Spinal cord (tissue), 9 donors: ENCODE measurements at regions not wholly inside any gene's neighbourhood (a gene's known extent, or its start where the extent isn't known, plus 50 kb on each side); places are given as distances from the start of the nearest gene placed in this dataset.

ENCODE experiments used
- DNase-seq, 6 donors: peaks; one replicate each; pipeline versions ENCODE4 v3.0.0 to v3.0.0-alpha.2; 2013 to 2015; ENCODE audit warnings: low spot score in 6 of 6, low read depth in 4 of 6
- H3K27ac ChIP-seq: one replicate; pipeline ENCODE4 v1.5.1; 2013; ENCODE audit warnings: low read depth, low read length, control low read depth
- H3K27me3 ChIP-seq: one replicate; pipeline ENCODE4 v1.6.1; 2013; ENCODE audit warnings: low read length; ENCODE audit not compliant: control insufficient read depth, insufficient read depth
- H3K36me3 ChIP-seq: one replicate; pipeline ENCODE4 v1.6.1; 2013; ENCODE audit warnings: low read length; ENCODE audit not compliant: control insufficient read depth, insufficient read depth
- H3K4me1 ChIP-seq: one replicate; pipeline ENCODE4 v1.6.1; 2013; ENCODE audit warnings: low read length; ENCODE audit not compliant: control insufficient read depth, insufficient read depth
- H3K4me3 ChIP-seq: one replicate; pipeline ENCODE4 v1.5.1; 2013; ENCODE audit warnings: low read depth, low read length, control low read depth
- H3K9me3 ChIP-seq: one replicate; pipeline ENCODE4 v1.6.1; 2013; ENCODE audit warnings: low read length; ENCODE audit not compliant: control insufficient read depth, insufficient read depth
- WGBS: methylation state at CpG from one replicate; pipeline ENCODE4 v1.1.5; 2013; ENCODE audit warnings: missing lambda C conversion rate; ENCODE audit not compliant: insufficient coverage; 5-methylcytosine and 5-hydroxymethylcytosine counted together
- donor health status: healthy.

DNA sequence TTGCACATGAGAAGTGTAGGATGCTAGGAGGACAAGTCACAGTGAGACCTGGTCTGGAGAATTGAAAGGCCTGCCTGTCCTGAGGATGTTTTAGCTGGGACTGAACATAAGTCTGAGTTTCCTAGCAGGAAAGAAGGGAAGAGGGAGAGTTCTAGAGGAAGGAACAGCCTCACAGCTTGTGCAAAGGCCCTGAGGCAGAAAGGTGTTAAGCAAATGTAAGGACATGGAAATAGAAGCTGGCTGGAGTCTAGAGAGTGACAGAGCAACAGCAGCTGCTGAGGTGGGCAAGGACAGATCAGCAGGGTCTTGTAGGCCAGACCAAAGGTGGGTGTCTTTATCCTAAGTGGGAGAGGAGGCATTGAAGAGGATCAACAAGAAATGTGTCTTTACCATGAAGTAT lies 210.9 kb upstream of the E2F8 start:
- H3K4me3 ChIP-seq, result no peak overlapping the region
- H3K9me3 ChIP-seq, result no peaks in the 10 kb centered on the region
- H3K4me1 ChIP-seq, result peaks cover 34% of the 10 kb centered on the region
- H3K27me3 ChIP-seq, result peaks cover 6% of the 10 kb centered on the region
- no peak overlapping the region for H3K27ac ChIP-seq
- DNase-seq, result no peak
- H3K36me3 ChIP-seq, result no peaks in the 10 kb centered on the region

DNA sequence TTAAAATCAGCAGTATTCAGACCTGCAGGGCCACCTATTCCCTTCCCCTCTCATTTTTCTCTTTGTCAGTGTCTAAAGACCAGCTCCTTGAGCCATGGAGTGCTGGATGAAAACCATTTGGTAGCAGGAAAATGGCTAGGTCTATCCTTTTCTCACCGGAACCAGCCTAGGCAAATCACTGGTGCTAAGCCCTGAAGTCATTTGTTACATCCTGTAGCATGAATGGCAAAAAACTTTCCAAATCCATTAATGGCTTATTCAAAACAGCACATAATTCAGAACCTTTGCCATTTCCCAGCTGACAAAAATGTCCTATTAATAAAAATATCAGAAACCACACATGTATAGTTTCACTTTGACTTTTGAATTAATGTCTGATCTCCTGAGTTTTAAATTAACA lies 209.5 kb upstream of the E2F8 start:
- no peaks in the 10 kb centered on the region for H3K36me3 ChIP-seq
- no peaks in the 10 kb centered on the region for H3K9me3 ChIP-seq
- no peak overlapping the region for H3K4me3 ChIP-seq
- WGBS, result 73% methylated on average over 1 of the region's 1 CpG
- DNase-seq, result no peak
- peaks cover 32% of the 10 kb centered on the region for H3K4me1 ChIP-seq
- peaks cover 6% of the 10 kb centered on the region for H3K27me3 ChIP-seq
- H3K27ac ChIP-seq, result no peak overlapping the region

DNA sequence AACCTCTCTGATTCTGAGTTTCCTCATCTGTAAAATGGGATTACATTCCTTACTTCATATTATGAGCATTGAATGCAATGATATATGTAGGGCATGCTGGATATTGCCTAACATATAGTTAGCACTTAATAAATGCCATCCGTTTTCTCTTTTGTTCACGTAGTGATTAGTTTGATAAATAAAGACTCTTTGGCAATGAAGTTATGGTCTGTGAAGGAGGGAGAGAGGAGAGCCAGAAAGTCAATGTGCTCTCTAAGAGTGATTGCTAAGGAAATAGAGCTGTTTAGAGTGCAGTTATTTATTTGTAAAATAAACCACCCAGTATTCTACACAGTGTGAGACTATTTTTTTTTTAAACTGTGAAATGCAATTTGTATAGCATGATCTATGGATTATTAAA lies 207.9 kb upstream of the E2F8 start:
- peaks cover 19% of the 10 kb centered on the region for H3K4me1 ChIP-seq
- no peak overlapping the region for H3K27ac ChIP-seq
- WGBS, result no CpG with 5 or more reads among the region's 2 CpGs
- DNase-seq, result peak in 1 of 6 donors; percentile 47
- no peaks in the 10 kb centered on the region for H3K9me3 ChIP-seq
- H3K36me3 ChIP-seq, result no peaks in the 10 kb centered on the region
- peaks cover 6% of the 10 kb centered on the region for H3K27me3 ChIP-seq
- H3K4me3 ChIP-seq, result no peak overlapping the region

DNA sequence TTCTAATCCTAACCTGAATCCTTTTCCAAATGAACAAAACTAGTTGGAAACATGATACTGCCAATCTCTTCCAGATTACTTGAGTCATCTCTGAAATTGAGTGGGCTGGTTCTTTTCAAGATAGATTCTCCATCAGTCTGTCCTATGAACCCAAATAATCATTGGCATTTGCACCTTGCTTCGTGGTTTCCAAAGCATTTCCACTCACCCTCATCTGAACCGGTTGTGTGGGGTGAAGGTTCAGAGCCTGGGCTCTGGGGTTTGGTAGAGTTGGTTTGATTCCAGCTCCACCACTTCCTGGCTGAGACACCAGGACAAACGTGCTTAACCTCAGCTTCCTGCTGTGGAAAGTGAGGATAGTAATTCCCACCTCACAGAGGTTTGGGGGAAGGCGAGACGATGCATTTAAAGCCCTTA lies 206.4 kb upstream of the E2F8 start:
- no CpG with 5 or more reads among the region's 5 CpGs for WGBS
- Histone ChIP-seq H3K9me3 (no peaks in the 10 kb centered on the region), H3K4me1 (peaks cover 17% of the 10 kb centered on the region), H3K27ac (no peak overlapping the region), H3K27me3 (peaks cover 6% of the 10 kb centered on the region), H3K4me3 (no peak overlapping the region), H3K36me3 (no peaks in the 10 kb centered on the region)
- DNase-seq, result no peak

DNA sequence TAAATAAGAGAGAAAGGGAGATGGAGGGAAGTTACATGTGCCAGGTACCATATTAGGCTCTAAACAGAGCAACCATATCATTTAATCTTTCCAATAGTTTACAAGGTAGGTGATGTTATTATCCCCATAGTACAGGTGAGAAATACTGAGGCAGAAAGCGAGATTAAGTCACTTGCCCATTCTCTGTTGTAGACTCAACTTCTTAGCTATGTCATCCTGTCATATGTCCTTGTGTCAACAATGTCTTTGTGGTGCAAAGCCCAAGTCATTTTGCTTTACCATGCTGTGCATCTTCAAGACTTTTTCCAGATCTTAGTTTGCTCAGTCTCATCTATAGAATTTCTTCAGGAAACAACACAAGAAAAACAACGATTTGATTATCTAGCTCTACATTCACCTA lies 205.0 kb upstream of the E2F8 start:
- no peaks in the 10 kb centered on the region for H3K9me3 ChIP-seq
- DNase-seq, result no peak
- WGBS, result 100% methylated on average over 1 of the region's 2 CpGs
- H3K27me3 ChIP-seq, result no peaks in the 10 kb centered on the region
- peaks cover 24% of the 10 kb centered on the region for H3K4me1 ChIP-seq
- no peak overlapping the region for H3K27ac ChIP-seq
- H3K4me3 ChIP-seq, result no peak overlapping the region
- no peaks in the 10 kb centered on the region for H3K36me3 ChIP-seq

DNA sequence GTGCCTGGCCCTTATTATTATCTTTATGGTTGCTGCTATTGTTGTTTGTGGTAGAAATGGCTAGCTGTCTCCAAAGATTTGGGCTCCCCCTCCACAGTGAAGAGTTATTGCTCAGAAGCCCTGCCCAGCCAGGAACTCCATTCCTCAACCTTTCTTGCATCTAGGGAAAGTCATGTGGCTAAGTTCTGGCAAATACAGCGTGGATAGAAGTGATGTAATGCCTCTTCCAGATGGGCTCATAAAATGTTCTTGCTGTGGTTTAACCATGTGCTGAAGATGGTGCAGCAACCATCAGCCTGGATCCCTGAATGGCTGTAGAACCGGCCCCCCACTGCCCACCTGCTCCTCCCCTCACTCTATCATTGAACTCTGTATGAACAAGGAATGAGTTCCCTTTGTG lies 203.5 kb upstream of the E2F8 start:
- no CpG with 5 or more reads among the region's 2 CpGs for WGBS
- Histone ChIP-seq H3K36me3 (no peaks in the 10 kb centered on the region), H3K27me3 (no peaks in the 10 kb centered on the region), H3K9me3 (no peaks in the 10 kb centered on the region), H3K4me3 (no peak overlapping the region), H3K4me1 (peaks cover 20% of the 10 kb centered on the region), H3K27ac (no peak overlapping the region)
- no peak for DNase-seq

DNA sequence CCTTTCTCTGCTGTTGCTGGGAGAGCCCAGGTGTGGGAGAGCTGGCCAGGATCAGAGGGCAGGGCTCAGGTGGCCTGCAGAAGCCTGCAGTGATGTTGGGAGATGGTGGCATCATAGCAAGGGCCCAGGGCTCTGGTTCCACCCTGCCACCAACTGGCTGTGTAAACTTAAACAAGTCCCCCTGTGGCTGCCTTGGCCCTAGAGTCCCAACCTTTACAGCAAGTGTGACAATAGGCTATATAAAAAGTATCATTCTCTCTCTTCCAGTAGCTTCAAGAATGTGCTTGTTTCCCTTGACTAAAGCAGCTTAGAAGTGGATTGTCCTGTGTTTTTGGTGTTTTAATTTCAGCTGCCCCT lies 201.8 kb upstream of the E2F8 start:
- no peak for DNase-seq
- peaks cover 17% of the 10 kb centered on the region for H3K4me1 ChIP-seq
- no peaks in the 10 kb centered on the region for H3K27me3 ChIP-seq
- no peak overlapping the region for H3K27ac ChIP-seq
- no peaks in the 10 kb centered on the region for H3K9me3 ChIP-seq
- H3K4me3 ChIP-seq, result no peak overlapping the region
- H3K36me3 ChIP-seq, result no peaks in the 10 kb centered on the region

DNA sequence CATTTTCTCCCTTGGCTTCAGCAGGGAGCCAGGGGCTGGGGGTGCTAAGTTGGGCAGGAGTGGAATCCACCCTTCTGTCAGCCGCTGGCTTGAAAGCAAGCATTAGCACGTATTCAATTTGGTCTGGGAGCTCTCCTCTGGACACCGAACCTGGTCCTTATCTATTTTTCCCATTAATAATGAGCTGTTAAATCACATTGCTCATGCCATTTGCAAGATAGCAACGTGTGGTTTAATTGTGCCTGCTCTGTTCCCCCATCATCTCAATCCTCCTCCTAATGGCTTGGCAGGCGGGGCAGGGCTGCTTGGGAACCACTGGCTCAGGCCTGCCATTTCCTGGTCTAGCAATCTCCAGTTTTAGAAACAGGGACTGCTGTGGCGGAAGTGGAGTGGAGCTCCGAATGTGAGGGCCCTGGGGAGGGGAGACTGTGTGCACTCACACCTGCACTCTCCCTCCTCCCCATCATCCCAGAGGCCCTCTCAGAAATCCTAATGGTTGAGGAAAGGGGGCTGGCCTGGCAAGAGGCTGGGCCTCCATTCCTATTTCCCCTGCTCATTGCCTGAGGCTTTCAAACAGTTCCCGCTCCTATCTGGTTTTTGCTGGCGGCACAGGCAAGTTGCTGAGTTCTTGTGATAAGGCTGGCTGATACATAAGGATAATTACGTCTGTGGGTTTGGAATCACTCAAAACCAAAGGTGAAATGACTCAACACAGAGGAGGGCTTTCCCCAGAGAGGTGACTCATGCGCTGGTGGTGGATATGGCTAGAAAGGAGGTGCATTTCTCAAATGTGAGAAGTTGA lies 201.2 kb upstream of the E2F8 start:
- DNase-seq, result peak in 1 of 6 donors; percentile 78
- WGBS, result 80% methylated on average over 5 of the region's 11 CpGs
- H3K9me3 ChIP-seq, result no peaks in the 10 kb centered on the region

DNA sequence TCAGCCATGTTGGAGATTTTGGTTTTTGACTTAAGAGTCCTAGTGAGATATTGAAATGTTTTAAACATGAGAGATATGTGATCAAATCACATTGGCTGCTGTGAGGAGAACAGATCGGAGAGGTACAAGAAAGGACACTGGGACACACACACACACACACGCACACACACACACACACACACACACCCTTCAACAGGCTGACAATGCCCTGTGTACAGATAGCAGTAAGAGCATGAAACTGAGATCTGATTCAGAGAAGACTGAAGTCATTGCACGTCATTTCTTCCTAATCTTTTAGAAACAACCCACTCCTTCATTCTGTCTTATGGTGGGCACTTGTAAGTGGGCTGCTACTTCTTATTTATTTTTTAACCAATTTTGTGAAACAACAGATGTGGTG lies 200.5 kb upstream of the E2F8 start:
- H3K36me3 ChIP-seq, result no peaks in the 10 kb centered on the region
- no peak overlapping the region for H3K27ac ChIP-seq
- no peaks in the 10 kb centered on the region for H3K27me3 ChIP-seq
- H3K4me3 ChIP-seq, result no peak overlapping the region
- DNase-seq, result no peak
- H3K4me1 ChIP-seq, result peaks cover 13% of the 10 kb centered on the region
- WGBS, result no CpG with 5 or more reads among the region's 3 CpGs
- H3K9me3 ChIP-seq, result no peaks in the 10 kb centered on the region

More for the DNA sequence above, 201.2 kb upstream of the E2F8 start:
- peaks cover 17% of the 10 kb centered on the region for H3K4me1 ChIP-seq
- no peaks in the 10 kb centered on the region for H3K36me3 ChIP-seq
- H3K4me3 ChIP-seq, result no peak overlapping the region
- H3K27me3 ChIP-seq, result no peaks in the 10 kb centered on the region
- no peak overlapping the region for H3K27ac ChIP-seq

DNA sequence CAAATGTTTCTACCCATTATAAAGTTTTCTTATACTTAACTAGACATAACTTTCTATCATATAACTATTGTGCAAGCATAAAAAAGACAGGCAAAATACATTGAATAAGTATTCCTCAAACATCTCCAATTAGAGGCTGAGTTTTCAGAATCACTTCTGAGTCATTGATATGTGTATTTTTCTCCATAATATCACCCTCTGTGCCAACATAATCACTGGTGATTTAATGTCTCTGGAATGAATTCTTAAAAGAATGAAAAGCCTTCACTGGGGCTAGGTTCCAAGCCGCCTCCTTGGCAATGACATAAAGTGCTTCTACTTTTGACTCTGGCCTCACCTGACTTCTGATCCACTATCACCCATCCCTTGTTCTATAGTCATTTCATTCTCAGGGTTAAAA lies 197.0 kb upstream of the E2F8 start:
- H3K27ac ChIP-seq, result no peak overlapping the region
- WGBS, result no CpG with 5 or more reads among the region's 1 CpG
- H3K9me3 ChIP-seq, result no peaks in the 10 kb centered on the region
- DNase-seq, result no peak
- peaks cover 12% of the 10 kb centered on the region for H3K4me1 ChIP-seq
- no peaks in the 10 kb centered on the region for H3K36me3 ChIP-seq
- no peak overlapping the region for H3K4me3 ChIP-seq
- H3K27me3 ChIP-seq, result no peaks in the 10 kb centered on the region
